ENCODE measurements at regions not wholly inside any gene's neighbourhood (a gene's known extent, or its start where the extent isn't known, plus 50 kb on each side); places are given as distances from the start of the nearest gene placed in this dataset.

DNA sequence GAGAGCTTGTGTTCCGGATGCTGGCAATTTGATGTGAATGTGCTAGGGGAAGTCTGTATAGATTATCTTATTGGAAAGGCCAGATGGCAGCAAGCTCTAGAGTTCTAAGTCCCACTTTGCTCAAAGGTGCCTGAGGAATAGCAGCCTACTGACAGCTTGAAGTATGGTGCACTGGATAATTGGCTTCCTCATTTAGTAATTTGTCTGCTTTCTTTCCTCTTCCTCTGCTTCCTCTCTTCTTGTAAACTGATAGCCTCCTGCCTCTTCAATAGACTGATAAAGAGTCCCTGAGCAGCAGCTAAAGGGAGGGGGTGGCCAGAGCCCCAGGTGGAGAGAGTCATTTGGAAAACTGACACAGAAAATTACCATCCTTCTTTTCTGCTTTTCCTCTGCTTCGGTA is 177.3 kb downstream of the FGF1 start:
- no peak for DNase-seq (ENCODE audit: low read depth in 2 of 2, low spot score in 1 of 2)

DNA sequence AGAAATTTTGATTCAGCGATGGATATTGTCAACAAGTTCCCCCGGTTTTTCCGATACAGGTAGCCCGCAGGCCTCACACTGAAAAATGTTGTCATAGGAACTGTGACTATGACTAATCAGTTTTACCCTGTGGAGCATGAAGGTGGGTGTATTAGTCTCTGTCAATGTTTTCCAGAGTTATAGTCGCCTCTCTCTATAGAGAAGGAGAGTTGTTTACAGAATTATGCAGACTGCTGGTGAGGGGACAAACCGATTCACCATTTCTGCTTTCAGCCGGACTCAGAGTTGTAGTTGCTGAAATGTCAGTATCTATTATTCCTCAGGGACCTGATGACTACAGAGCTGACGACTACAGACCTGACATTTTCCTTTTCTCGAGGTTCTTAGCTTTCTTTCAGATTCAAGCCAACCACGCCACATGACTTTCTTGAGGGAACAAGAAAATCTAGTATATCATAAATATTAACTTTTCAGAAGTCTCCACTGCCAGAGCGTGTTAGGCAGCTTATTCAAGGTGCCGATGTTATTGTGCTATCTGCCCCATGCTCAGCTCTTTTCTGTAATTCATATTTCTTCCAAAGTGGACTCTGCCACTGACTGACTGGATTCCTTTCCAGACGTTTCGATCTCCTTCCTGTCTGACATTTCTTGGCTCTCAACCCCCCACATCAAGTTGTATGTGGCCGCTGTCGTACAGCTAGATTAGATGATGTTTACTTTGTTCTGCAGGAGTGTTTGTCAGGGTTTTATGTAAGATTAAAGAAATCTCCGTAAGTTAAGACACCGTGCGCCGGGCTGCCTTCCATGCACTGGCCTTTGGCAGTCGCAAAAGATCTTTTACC is 178.1 kb downstream of the FGF1 start:
- no peak for DNase-seq (ENCODE audit: low read depth in 2 of 2, low spot score in 1 of 2)

GRCh38 chr5:142506756-142507155 is 179.1 kb downstream of the FGF1 start:
- no peak for DNase-seq (ENCODE audit: low read depth in 2 of 2, low spot score in 1 of 2)

DNA sequence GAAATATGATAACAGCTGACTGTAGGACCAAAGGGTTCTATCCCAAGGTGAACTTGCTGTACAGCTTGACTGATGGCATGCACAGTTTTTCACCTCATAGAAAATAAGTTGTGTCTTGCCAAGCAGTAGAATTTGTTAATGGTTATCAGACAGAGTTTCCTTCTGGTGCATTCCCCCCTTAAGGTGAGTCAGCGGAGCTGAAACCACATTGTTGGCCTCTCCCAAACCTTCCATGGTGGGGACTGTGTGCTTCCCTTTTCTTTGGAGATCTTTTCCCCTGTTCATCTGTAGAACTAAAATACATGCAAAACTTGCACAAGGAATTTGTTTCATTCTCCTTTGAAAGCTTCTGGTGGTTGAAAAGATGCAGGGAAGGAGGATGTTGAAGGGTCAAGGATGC is 179.8 kb downstream of the FGF1 start:
- DNase-seq (ENCODE audit: low read depth in 2 of 2, low spot score in 1 of 2), result no peak

GRCh38 chr5:142501890-142502289 is 177.1 kb upstream of the SPRY4 start:
- no peak for DNase-seq (ENCODE audit: low read depth in 2 of 2, low spot score in 1 of 2)

GRCh38 chr5:142500227-142500905 is 175.5 kb upstream of the SPRY4 start:
- DNase-seq (ENCODE audit: low read depth in 2 of 2, low spot score in 1 of 2), result no peak

- no peak for DNase-seq (ENCODE audit: low read depth in 2 of 2, low spot score in 1 of 2)
Measured at GRCh38 chr5:142499591-142500226, 174.9 kb upstream of the SPRY4 start.

DNA sequence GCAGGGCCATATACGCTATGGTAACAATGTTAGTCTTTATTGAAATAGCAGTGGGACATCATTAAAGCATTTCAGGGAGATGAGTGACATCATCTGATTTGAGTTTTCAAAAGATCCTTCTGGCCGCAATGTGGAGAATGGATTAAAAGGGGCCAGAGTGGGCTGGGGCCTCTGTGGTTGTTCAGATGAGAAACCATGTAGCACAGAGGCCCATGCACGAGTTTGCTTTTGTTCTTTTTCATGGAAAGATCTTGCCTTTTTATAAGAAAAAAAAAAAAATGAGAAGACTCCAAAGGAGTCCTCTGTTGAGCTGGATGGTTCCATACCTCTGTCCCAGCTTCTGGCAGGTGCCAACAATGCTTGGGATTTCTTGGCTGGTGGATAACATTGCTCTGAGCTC is 173.5 kb upstream of the SPRY4 start:
- no peak for DNase-seq (ENCODE audit: low read depth in 2 of 2, low spot score in 1 of 2)

DNA sequence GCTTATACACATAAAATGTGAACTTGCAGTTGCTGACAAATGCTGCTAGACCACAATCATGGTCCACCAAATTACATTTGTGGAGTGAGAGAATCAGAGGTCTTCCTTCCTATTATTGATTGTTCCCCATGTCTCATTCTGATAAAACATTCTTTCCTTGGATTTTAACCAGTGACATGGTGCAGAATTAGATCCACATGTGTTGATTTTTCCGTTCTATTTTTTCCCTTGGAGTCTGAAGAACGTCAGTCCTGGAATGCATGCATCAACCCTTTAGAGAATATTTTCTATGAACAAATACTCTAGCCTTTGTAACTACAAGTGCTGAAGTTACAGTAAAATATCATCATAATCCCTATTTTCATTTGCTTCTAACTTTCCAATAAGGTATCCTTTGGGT is 170.7 kb upstream of the SPRY4 start:
- DNase-seq (ENCODE audit: low read depth in 2 of 2, low spot score in 1 of 2), result no peak

DNA sequence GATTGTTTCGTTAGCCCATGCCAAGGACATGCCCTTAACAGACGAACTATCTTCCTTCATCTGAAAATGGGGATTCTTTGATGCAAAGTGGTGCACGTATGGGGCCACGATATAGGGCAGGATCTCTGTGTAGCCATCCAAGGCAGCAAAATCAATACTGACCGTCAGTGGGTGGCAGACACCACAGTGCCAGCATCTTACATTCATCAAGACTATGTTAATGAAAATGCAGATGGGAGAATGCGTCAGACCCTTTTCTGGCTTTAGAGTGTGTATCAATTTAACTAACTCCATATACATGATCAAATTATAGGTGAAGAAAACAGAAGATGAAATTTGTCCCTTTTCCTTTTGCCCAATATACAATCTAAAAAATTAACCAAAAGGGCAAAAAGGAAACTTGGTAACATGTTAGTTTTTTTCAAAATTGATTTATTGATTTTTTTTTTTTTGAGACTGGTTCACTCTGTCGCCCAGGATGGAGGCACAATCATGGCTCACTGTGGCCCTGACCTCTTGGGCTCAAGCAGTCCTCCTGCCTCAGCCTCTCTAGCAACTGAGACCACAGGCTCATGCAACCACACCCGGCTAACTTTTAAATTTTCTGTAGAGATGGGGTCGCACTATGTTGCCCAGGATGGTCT is 169.2 kb upstream of the SPRY4 start:
- DNase-seq (ENCODE audit: low read depth in 2 of 2, low spot score in 1 of 2), result no peak

DNA sequence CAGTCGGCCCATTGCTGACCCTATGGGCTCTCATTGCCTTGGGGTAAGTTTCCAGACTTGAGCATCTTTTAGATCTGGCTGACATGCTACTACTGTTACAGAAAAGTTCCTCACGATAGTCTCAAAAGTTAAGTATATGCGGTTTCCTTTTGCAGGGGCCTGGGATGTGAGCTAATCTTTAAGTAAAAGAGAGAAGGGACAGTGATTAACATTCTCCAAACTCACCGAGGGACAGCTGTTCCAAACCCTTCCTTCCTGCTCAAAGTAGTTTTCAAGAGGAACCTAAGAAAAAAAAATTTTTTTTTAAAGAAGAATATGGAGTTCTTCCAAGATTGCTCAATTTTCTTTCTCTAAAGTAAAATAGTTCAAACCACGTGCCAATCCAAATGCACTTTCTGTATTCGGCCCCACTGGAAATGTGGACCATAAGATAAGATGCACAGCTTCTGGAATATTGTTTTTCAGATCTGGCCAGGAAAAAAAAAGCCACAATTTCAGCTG is 168.0 kb upstream of the SPRY4 start:
- no peak for DNase-seq (ENCODE audit: low read depth in 2 of 2, low spot score in 1 of 2)

GRCh38 chr5:142491679-142492078 is 166.9 kb upstream of the SPRY4 start:
- no peak for DNase-seq (ENCODE audit: low read depth in 2 of 2, low spot score in 1 of 2)

- no peak for DNase-seq (ENCODE audit: low read depth in 2 of 2, low spot score in 1 of 2)
Measured at GRCh38 chr5:142491270-142491669, 166.4 kb upstream of the SPRY4 start.

DNA sequence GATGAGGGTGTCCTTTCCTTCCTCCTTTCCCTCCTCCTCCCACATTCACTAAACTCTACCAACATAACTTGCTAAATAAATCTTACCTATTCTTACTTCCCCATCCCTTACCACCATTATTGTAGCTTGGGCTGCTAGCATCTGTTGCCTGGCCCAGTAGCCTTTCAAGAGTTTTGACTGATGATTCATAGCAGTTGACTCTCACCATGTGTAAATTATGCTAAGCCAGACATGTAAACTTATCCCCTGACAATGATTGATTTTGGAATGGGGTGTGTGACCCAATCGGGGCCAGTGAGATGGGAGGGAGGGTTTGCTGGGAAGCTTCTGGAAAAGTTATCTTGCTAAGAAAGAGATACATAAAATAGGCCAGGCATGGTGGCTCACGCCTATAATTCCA is 161.8 kb upstream of the SPRY4 start:
- no peak for DNase-seq (ENCODE audit: low read depth in 2 of 2, low spot score in 1 of 2)

- DNase-seq (ENCODE audit: low read depth in 2 of 2, low spot score in 1 of 2), result no peak
Measured at GRCh38 chr5:142486020-142486419, 161.2 kb upstream of the SPRY4 start.

GRCh38 chr5:142484821-142485387 is 160.1 kb upstream of the SPRY4 start:
- DNase-seq (ENCODE audit: low read depth in 2 of 2, low spot score in 1 of 2), result no peak

- no peak for DNase-seq (ENCODE audit: low read depth in 2 of 2, low spot score in 1 of 2)
Measured at GRCh38 chr5:142482207-142482606, 157.4 kb upstream of the SPRY4 start.

DNA sequence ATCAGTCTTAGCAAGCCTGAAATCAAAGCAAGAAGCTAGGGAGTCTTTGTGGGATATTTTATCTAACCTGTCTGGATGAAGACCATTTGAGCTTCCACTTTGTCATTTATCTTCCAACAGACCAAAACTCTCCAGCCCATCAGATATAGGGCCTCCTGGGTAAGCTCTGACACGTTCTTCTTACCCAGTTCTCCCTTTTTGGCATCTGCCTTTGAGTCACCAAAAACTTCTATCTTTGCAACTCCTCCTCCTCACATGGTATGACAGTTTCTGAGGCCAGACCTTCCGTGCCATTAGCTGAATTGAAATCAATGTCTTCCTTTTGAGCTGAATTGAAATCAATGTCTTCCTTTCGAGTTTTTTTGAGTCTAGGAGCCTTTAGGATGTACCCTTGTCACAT is 156.6 kb upstream of the SPRY4 start:
- no peak for DNase-seq (ENCODE audit: low read depth in 2 of 2, low spot score in 1 of 2)

GRCh38 chr5:142479854-142480519 is 155.2 kb upstream of the SPRY4 start:
- DNase-seq (ENCODE audit: low read depth in 2 of 2, low spot score in 1 of 2), result no peak

GRCh38 chr5:142479150-142479549 is 154.3 kb upstream of the SPRY4 start:
- DNase-seq (ENCODE audit: low read depth in 2 of 2, low spot score in 1 of 2), result no peak

GRCh38 chr5:142478113-142478512 is 153.3 kb upstream of the SPRY4 start:
- no peak for DNase-seq (ENCODE audit: low read depth in 2 of 2, low spot score in 1 of 2)

Data from stimulated activated CD8-positive, alpha-beta memory T cell treated with anti-CD3 and anti-CD28 coated beads, Interleukin-4, amount 100 ng/mL, for 4 hours (primary cell).